ENCODE measurements at regions not wholly inside any gene's neighbourhood (a gene's known extent, or its start where the extent isn't known, plus 50 kb on each side); places are given as distances from the start of the nearest gene placed in this dataset.

GRCh38 chr1:113205980-113206766 is 133.2 kb downstream of the LRIG2 start:
- TF ChIP-seq MAX (IDR thresholded peaks at IDR 0.05) (no peak), YY1 (IDR thresholded peaks at IDR 0.05; ENCODE audit: low read depth) (no peak)

Measured in Ishikawa (cell line).